ENCODE measurements at regions not wholly inside any gene's neighbourhood (a gene's known extent, or its start where the extent isn't known, plus 50 kb on each side); places are given as distances from the start of the nearest gene placed in this dataset.

- Mint-ChIP-seq H3K9me3 (ENCODE audit: unreplicated experiment) (no peaks in the 10 kb centered on the region), H3K27me3 (ENCODE audit: unreplicated experiment) (peaks cover 6% of the 10 kb centered on the region), H3K4me1 (ENCODE audit: unreplicated experiment) (peaks cover 6% of the 10 kb centered on the region), H3K4me3 (ENCODE audit: unreplicated experiment) (no peak overlapping the region), H3K27ac (ENCODE audit: unreplicated experiment) (no peak overlapping the region), H3K36me3 (ENCODE audit: low read depth, unreplicated experiment) (no peaks in the 10 kb centered on the region)
- TF ChIP-seq CTCF (IDR thresholded peaks at IDR 0.05; ENCODE audit: unreplicated experiment): no peak
- no peak for DNase-seq (ENCODE audit: low spot score)
Measured at GRCh38 chr1:29593601-29594382, 357.5 kb downstream of the PTPRU start.

GRCh38 chr1:29592731-29593130 lies 356.4 kb downstream of the PTPRU start:
- no peaks in the 10 kb centered on the region for H3K9me3 Mint-ChIP-seq (ENCODE audit: unreplicated experiment)
- no peaks in the 10 kb centered on the region for H3K36me3 Mint-ChIP-seq (ENCODE audit: low read depth, unreplicated experiment)
- no peak overlapping the region for H3K27ac Mint-ChIP-seq (ENCODE audit: unreplicated experiment)
- H3K4me1 Mint-ChIP-seq (ENCODE audit: unreplicated experiment): peaks cover 6% of the 10 kb centered on the region
- H3K4me3 Mint-ChIP-seq (ENCODE audit: unreplicated experiment): no peak overlapping the region
- no peak for TF ChIP-seq CTCF (IDR thresholded peaks at IDR 0.05; ENCODE audit: unreplicated experiment)
- H3K27me3 Mint-ChIP-seq (ENCODE audit: unreplicated experiment): peaks cover 6% of the 10 kb centered on the region
- peak; percentile 20 for DNase-seq (ENCODE audit: low spot score)

GRCh38 chr1:29592261-29592615 lies 355.9 kb downstream of the PTPRU start:
- Mint-ChIP-seq H3K4me1 (ENCODE audit: unreplicated experiment) (peaks cover 6% of the 10 kb centered on the region), H3K9me3 (ENCODE audit: unreplicated experiment) (no peaks in the 10 kb centered on the region), H3K4me3 (ENCODE audit: unreplicated experiment) (no peak overlapping the region), H3K27me3 (ENCODE audit: unreplicated experiment) (peaks cover 6% of the 10 kb centered on the region), H3K27ac (ENCODE audit: unreplicated experiment) (no peak overlapping the region), H3K36me3 (ENCODE audit: low read depth, unreplicated experiment) (no peaks in the 10 kb centered on the region)
- no peak for DNase-seq (ENCODE audit: low spot score)
- TF ChIP-seq CTCF (IDR thresholded peaks at IDR 0.05; ENCODE audit: unreplicated experiment): no peak

GRCh38 chr1:29591601-29592260 lies 355.4 kb downstream of the PTPRU start:
- H3K4me1 Mint-ChIP-seq (ENCODE audit: unreplicated experiment): peaks cover 6% of the 10 kb centered on the region
- DNase-seq (ENCODE audit: low spot score): no peak
- no peak for TF ChIP-seq CTCF (IDR thresholded peaks at IDR 0.05; ENCODE audit: unreplicated experiment)
- H3K9me3 Mint-ChIP-seq (ENCODE audit: unreplicated experiment): no peaks in the 10 kb centered on the region
- H3K27ac Mint-ChIP-seq (ENCODE audit: unreplicated experiment): no peak overlapping the region
- no peak overlapping the region for H3K4me3 Mint-ChIP-seq (ENCODE audit: unreplicated experiment)
- peaks cover 6% of the 10 kb centered on the region for H3K27me3 Mint-ChIP-seq (ENCODE audit: unreplicated experiment)
- H3K36me3 Mint-ChIP-seq (ENCODE audit: low read depth, unreplicated experiment): no peaks in the 10 kb centered on the region

All from endothelial cell (in vitro differentiated cells).